ENCODE measurements at regions not wholly inside any gene's neighbourhood (a gene's known extent, or its start where the extent isn't known, plus 50 kb on each side); places are given as distances from the start of the nearest gene placed in this dataset.

DNA sequence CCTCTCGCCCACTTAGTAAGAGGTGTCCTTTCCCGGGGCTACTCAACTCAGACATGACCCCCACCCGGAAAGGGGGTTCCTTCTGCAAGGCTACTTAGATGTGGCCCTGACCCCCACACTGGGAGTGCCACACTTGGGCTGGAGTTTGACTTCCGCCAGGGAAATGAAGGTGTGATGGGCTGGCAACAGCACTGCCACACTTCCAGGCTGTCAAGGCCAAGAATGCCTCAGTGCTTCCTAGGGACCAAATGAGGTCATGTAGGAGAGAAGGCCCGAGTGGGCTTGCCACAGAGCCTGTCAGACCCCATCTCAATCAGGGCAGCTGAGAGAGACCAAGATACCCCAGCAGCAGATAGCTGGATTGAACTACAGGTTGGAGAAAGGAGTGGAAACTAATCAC is 55.5 kb downstream of the DRD1 start:
- H3K9me3 ChIP-seq: no peaks in the 10 kb centered on the region
- H3K4me1 Mint-ChIP-seq (ENCODE audit: low read depth, unreplicated experiment): peaks cover 14% of the 10 kb centered on the region
- H3K36me3 ChIP-seq (ENCODE audit: control insufficient read depth, insufficient read depth, low read length): no peaks in the 10 kb centered on the region
- no TSS peak for BruUV-seq (replicated peaks)
- H3K4me1 ChIP-seq: peaks cover under 1% of the 10 kb centered on the region; the same call in 1 of the 2 replicates
- no peaks in the 10 kb centered on the region for H3K27me3 ChIP-seq (replicated peaks; ENCODE audit: control insufficient read depth, insufficient read depth, low read length)
- no peaks in the 10 kb centered on the region for H3K9me3 Mint-ChIP-seq (ENCODE audit: unreplicated experiment)
- no peak overlapping the region for H3K4me3 Mint-ChIP-seq (ENCODE audit: unreplicated experiment)
- no peak for DNase-seq
- TF ChIP-seq, protein P1, sequence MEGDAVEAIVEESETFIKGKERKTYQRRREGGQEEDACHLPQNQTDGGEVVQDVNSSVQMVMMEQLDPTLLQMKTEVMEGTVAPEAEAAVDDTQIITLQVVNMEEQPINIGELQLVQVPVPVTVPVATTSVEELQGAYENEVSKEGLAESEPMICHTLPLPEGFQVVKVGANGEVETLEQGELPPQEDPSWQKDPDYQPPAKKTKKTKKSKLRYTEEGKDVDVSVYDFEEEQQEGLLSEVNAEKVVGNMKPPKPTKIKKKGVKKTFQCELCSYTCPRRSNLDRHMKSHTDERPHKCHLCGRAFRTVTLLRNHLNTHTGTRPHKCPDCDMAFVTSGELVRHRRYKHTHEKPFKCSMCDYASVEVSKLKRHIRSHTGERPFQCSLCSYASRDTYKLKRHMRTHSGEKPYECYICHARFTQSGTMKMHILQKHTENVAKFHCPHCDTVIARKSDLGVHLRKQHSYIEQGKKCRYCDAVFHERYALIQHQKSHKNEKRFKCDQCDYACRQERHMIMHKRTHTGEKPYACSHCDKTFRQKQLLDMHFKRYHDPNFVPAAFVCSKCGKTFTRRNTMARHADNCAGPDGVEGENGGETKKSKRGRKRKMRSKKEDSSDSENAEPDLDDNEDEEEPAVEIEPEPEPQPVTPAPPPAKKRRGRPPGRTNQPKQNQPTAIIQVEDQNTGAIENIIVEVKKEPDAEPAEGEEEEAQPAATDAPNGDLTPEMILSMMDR (IDR thresholded peaks at IDR 0.05; ENCODE audit: insufficient read depth in 1 of 2, low read depth in 1 of 2, low read length in 1 of 2, severe bottlenecking in 1 of 2, unreplicated experiment in 1 of 2): no peak
- no peaks in the 10 kb centered on the region for H3K27me3 Mint-ChIP-seq (ENCODE audit: insufficient read depth, unreplicated experiment)
- CTCF ChIA-PET: no interaction called here
- H3K4me3 ChIP-seq (ENCODE audit: low read depth, low read length): no peak overlapping the region
- POLR2A ChIA-PET: no interaction called here
- intact Hi-C loops (cut with micrococcal nuclease; ENCODE audit: unreplicated experiment): no loop called here
- no peak overlapping the region for H3K27ac Mint-ChIP-seq (ENCODE audit: unreplicated experiment)
- no peaks in the 10 kb centered on the region for H3K36me3 Mint-ChIP-seq (ENCODE audit: insufficient read depth, unreplicated experiment)

DNA sequence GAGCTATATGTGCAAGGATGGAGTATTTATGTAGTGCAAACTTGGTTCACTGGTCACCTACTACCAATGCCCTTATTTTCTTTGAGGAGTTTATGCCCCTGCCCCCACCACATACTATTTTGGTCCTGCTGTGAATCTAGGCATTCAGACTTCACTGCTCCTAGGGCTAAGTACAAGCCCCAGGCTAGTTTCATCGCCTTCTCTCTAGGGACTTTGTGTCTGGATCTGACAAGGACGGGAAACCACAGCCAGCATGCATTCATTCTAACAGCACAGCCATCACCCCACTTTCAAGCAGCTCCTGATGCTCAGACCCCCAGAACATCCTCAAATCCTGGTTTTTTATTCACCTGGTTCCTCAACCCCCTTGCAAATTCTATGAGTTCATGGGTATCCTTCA is 56.8 kb downstream of the DRD1 start:
- Mint-ChIP-seq H3K27me3 (ENCODE audit: insufficient read depth, unreplicated experiment) (no peaks in the 10 kb centered on the region), H3K36me3 (ENCODE audit: insufficient read depth, unreplicated experiment) (no peaks in the 10 kb centered on the region), H3K4me3 (ENCODE audit: unreplicated experiment) (no peak overlapping the region), H3K4me1 (ENCODE audit: low read depth, unreplicated experiment) (peaks cover 21% of the 10 kb centered on the region), H3K27ac (ENCODE audit: unreplicated experiment) (no peak overlapping the region), H3K9me3 (ENCODE audit: unreplicated experiment) (no peaks in the 10 kb centered on the region)
- Histone ChIP-seq H3K36me3 (ENCODE audit: control insufficient read depth, insufficient read depth, low read length) (no peaks in the 10 kb centered on the region), H3K27me3 (replicated peaks; ENCODE audit: control insufficient read depth, insufficient read depth, low read length) (no peaks in the 10 kb centered on the region), H3K4me1 (peaks cover 10% of the 10 kb centered on the region; the same call in 1 of the 2 replicates), H3K4me3 (ENCODE audit: low read depth, low read length) (no peak overlapping the region), H3K9me3 (no peaks in the 10 kb centered on the region)
- CTCF ChIA-PET: no interaction called here
- DNase-seq: no peak
- POLR2A ChIA-PET: no interaction called here
- TF ChIP-seq, protein P1 (IDR thresholded peaks at IDR 0.05; ENCODE audit: insufficient read depth in 1 of 2, low read depth in 1 of 2, low read length in 1 of 2, severe bottlenecking in 1 of 2, unreplicated experiment in 1 of 2): no peak
- intact Hi-C loops (cut with micrococcal nuclease; ENCODE audit: unreplicated experiment): no loop called here
- no TSS peak for BruUV-seq (replicated peaks)

DNA sequence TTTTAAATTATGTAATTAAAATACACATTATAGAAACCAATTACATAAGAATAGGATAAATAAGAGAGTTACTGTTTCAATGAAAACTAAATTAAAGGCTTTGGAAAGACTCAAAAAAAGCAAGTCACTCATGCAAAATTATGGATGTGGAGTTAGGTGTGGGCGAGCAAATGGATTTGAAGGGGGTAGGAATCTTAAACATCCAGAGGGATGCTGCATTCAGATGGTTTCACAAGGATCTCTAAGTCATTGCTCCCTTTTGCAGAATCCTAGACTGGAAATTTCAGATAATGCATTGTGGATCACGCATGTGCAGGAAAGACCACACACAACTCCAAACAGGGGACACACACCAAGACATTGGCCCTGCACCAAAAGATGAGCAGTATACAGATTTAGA is 57.5 kb downstream of the DRD1 start:
- H3K27me3 Mint-ChIP-seq (ENCODE audit: insufficient read depth, unreplicated experiment): no peaks in the 10 kb centered on the region
- no peak overlapping the region for H3K4me3 Mint-ChIP-seq (ENCODE audit: unreplicated experiment)
- Histone ChIP-seq H3K4me1 (peaks cover 10% of the 10 kb centered on the region; the same call in 1 of the 2 replicates), H3K27me3 (replicated peaks; ENCODE audit: control insufficient read depth, insufficient read depth, low read length) (no peaks in the 10 kb centered on the region), H3K9me3 (no peaks in the 10 kb centered on the region), H3K4me3 (ENCODE audit: low read depth, low read length) (no peak overlapping the region), H3K36me3 (ENCODE audit: control insufficient read depth, insufficient read depth, low read length) (no peaks in the 10 kb centered on the region)
- ChIA-PET CTCF (no interaction called here), POLR2A (no interaction called here)
- no TSS peak for BruUV-seq (replicated peaks)
- no peaks in the 10 kb centered on the region for H3K9me3 Mint-ChIP-seq (ENCODE audit: unreplicated experiment)
- H3K4me1 Mint-ChIP-seq (ENCODE audit: low read depth, unreplicated experiment): peaks cover 21% of the 10 kb centered on the region
- no peak overlapping the region for H3K27ac Mint-ChIP-seq (ENCODE audit: unreplicated experiment)
- DNase-seq: no peak
- H3K36me3 Mint-ChIP-seq (ENCODE audit: insufficient read depth, unreplicated experiment): no peaks in the 10 kb centered on the region
- intact Hi-C loops (cut with micrococcal nuclease; ENCODE audit: unreplicated experiment): no loop called here
- TF ChIP-seq, protein P1 (IDR thresholded peaks at IDR 0.05; ENCODE audit: insufficient read depth in 1 of 2, low read depth in 1 of 2, low read length in 1 of 2, severe bottlenecking in 1 of 2, unreplicated experiment in 1 of 2): no peak
